Stomach (tissue), 4 donors: ENCODE measurements at regions not wholly inside any gene's neighbourhood (a gene's known extent, or its start where the extent isn't known, plus 50 kb on each side); places are given as distances from the start of the nearest gene placed in this dataset.
"Not testable (repeated sequence)": the region's sequence is repeated elsewhere in the genome, so short reads cannot be mapped to it uniquely, and the experiment has no call there.

ENCODE experiments used
- EP300 ChIP-seq: sonication (generic); formaldehyde crosslinking; IDR thresholded peaks from one replicate; pipeline ENCODE4 v1.6.1; 2017; ENCODE audit warnings: antibody characterized with exemption
- POLR2A ChIP-seq, 4 donors: fragments of 450-650 bp; IDR thresholded peaks; one replicate each; pipeline ENCODE4 v1.6.1; 2016; ENCODE audit warnings: antibody characterized with exemption in 4 of 4, control low read depth in 2 of 4, mild to moderate bottlenecking in 1 of 4, moderate library complexity in 1 of 4
- POLR2AphosphoS5 ChIP-seq, 3 donors: sonication (generic); formaldehyde crosslinking; IDR thresholded peaks; one replicate each; pipeline ENCODE4 v1.6.1; 2016; ENCODE audit warnings: antibody characterized with exemption in 3 of 3
- TF ChIP-seq, protein P1 (sequence below), 7 experiments: fragments of 450-650 bp in 4 of 7; fragments of 200-600 bp in 3 of 7; sonication (generic) in 3 of 7; IDR thresholded peaks; one replicate each; pipeline ENCODE4 v1.5.1; 2016 to 2019; ENCODE audit warnings: antibody characterized with exemption in 7 of 7, control low read depth in 2 of 7, mild to moderate bottlenecking in 1 of 7

DNA sequence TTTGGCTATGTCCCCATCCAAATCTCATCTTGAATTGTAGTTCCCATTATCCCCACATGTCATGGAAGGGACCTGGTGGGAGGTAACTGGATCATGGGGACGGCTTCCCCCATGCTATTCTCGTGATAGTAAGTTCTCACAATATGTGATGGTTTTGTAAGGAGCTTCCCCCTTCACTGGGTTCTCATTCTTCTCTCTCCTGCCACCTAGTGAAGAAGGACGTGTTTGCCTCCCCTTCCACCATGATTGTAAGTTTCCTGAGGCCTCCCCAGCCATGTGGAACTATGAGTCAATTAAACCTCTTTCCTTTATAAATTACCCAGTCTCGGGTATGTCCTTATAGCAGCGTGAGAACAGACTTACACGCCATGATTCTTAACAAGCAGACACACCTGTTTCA, 165.6 kb downstream of the XPNPEP1 start:
- TF ChIP-seq, protein P1, sequence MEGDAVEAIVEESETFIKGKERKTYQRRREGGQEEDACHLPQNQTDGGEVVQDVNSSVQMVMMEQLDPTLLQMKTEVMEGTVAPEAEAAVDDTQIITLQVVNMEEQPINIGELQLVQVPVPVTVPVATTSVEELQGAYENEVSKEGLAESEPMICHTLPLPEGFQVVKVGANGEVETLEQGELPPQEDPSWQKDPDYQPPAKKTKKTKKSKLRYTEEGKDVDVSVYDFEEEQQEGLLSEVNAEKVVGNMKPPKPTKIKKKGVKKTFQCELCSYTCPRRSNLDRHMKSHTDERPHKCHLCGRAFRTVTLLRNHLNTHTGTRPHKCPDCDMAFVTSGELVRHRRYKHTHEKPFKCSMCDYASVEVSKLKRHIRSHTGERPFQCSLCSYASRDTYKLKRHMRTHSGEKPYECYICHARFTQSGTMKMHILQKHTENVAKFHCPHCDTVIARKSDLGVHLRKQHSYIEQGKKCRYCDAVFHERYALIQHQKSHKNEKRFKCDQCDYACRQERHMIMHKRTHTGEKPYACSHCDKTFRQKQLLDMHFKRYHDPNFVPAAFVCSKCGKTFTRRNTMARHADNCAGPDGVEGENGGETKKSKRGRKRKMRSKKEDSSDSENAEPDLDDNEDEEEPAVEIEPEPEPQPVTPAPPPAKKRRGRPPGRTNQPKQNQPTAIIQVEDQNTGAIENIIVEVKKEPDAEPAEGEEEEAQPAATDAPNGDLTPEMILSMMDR (IDR thresholded peaks at IDR 0.05): not testable (repeated sequence)
- not testable (repeated sequence) for TF ChIP-seq POLR2AphosphoS5 (IDR thresholded peaks at IDR 0.05); POLR2A (IDR thresholded peaks at IDR 0.05); EP300
